Stimulated activated naive B cell treated with anti-CD40 and anti-IgM and Interleukin-4, amounts not matched to agents 10 μg/mL and 1 μg/mL and 100 μg/mL, for 72 hours (primary cell): ENCODE measurements at regions not wholly inside any gene's neighbourhood (a gene's known extent, or its start where the extent isn't known, plus 50 kb on each side); places are given as distances from the start of the nearest gene placed in this dataset.
A peak's percentile ranks its signal among the peaks of the same experiment; 100 is the strongest.

Experiments used
- ATAC-seq, 2 donors: fragments of 150-1000 bp; cut with Tn5 transposase; replicated peaks; 2 replicates each; pipeline ENCODE4 v1.10.0; 2021; ENCODE audit warnings: moderate library complexity in 1 of 2
- DNase-seq: peaks from one replicate; pipeline ENCODE4 v3.0.0; 2021
- H3K27ac Mint-ChIP-seq: one replicate; pipeline ENCODE4 v1.8.0; 2022; ENCODE audit warnings: mild to moderate bottlenecking, mixed read lengths
- H3K27me3 Mint-ChIP-seq, 2 donors: one replicate each; pipeline ENCODE4 v1.8.0; 2022; ENCODE audit warnings: mixed read lengths in 2 of 2
- H3K36me3 Mint-ChIP-seq, 2 donors: one replicate each; pipeline ENCODE4 v1.8.0; 2022; ENCODE audit warnings: mixed read lengths in 2 of 2, mild to moderate bottlenecking in 1 of 2
- H3K4me1 Mint-ChIP-seq, 2 donors: one replicate each; pipeline ENCODE4 v1.8.0; 2022; ENCODE audit warnings: mixed read lengths in 2 of 2, mild to moderate bottlenecking in 1 of 2
- H3K4me3 Mint-ChIP-seq, 2 donors: one replicate each; pipeline ENCODE4 v1.8.0; 2022; ENCODE audit warnings: mild to moderate bottlenecking in 2 of 2, mixed read lengths in 2 of 2, moderate library complexity in 1 of 2
- H3K9me3 Mint-ChIP-seq, 2 donors: one replicate each; pipeline ENCODE4 v1.8.0; 2022; ENCODE audit warnings: mixed read lengths in 2 of 2, mild to moderate bottlenecking in 1 of 2

- Mint-ChIP-seq H3K27ac (no peak overlapping the region), H3K27me3 (peaks cover 0 to 3% of the 10 kb centered on the region in 2 donors)
- no peak for ATAC-seq
Measured at GRCh38 chr2:191557841-191558240, 120.1 kb upstream of the NABP1 start.

DNA sequence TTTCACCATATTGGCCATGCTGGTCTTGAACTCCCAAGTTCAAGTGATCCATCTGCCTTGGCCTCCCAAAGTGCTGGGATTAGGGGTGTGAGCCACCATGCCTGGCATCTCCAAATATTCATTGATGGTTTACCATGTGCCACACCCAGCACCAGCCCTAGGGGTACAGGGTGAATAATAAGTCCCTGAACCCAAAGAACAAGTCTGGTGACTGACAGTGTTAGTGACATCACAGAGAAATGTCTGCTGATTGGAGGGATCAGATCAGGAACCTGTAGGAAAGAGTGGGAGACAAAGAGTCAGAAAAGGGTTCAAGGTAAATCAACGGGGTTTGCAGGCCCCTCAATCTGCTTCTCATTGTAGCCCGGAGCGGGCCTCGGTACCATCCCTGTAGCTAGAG, 118.4 kb upstream of the NABP1 start:
- H3K27ac Mint-ChIP-seq = no peak overlapping the region
- ATAC-seq (no peak), DNase-seq (no peak)
- H3K36me3 Mint-ChIP-seq = no peaks in the 10 kb centered on the region
- H3K27me3 Mint-ChIP-seq = peaks cover 0 to 11% of the 10 kb centered on the region in 2 donors
- no peaks in the 10 kb centered on the region for H3K9me3 Mint-ChIP-seq
- peaks cover 2 to 5% of the 10 kb centered on the region in 2 donors for H3K4me1 Mint-ChIP-seq
- H3K4me3 Mint-ChIP-seq = no peak overlapping the region

More at GRCh38 chr2:191557841-191558240, 120.1 kb upstream of the NABP1 start:
- Mint-ChIP-seq H3K4me3 (no peak overlapping the region), H3K4me1 (peaks cover 2 to 5% of the 10 kb centered on the region in 2 donors), H3K9me3 (no peaks in the 10 kb centered on the region), H3K36me3 (no peaks in the 10 kb centered on the region)
- DNase-seq = no peak

DNA sequence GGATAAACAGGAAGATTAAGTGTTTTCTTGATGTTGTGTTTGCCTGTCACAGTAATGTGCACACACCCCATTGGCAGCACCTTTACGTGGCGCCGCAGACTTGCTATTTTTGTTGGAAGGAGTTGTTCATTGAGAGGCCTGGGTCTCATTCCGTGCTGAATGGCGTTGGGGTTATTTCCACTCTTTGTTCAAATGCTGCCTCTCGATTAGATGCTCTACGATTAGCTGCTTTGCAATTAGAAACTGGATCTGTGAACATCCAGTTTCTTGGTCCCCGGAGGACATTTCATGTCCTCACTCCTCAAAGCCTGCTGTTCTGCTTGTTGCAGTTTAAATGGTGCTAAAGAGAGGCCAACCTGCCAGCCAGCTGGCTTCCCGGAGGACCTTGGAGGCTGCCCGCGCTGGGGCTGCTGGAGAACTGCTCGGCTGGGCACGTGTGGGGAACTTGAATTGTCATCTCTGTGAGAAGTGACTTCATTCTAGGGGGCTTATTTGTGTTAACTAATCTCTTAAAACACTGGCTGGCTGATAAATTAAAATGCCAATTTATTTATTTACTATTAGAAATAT, 117.4 kb upstream of the NABP1 start:
- no peaks in the 10 kb centered on the region for H3K36me3 Mint-ChIP-seq

DNA sequence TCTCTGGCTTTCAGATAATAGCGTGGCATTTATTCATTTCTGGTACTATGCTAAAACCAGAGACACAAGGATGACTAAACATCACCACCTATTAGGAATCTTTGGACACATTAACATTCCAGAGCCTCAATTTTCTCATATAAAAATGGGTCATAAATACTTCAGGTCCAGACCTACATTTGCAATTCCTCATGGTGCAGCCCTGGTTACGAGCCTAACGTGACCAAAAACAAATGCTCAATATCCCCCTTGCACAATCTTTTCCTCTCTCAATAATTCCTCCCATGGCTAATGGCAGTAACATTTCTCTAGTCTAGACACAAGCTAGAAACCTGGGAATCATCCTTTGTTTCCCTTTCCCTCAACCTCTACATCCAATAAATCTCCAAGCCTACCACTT, 112.8 kb upstream of the NABP1 start:
- H3K4me3 Mint-ChIP-seq = no peak overlapping the region
- no peak for DNase-seq
- peaks cover 7 to 14% of the 10 kb centered on the region in 2 donors for H3K4me1 Mint-ChIP-seq
- H3K36me3 Mint-ChIP-seq = no peaks in the 10 kb centered on the region
- no peak overlapping the region for H3K27ac Mint-ChIP-seq
- ATAC-seq = no peak
- H3K9me3 Mint-ChIP-seq = no peaks in the 10 kb centered on the region
- H3K27me3 Mint-ChIP-seq = peaks cover 5 to 14% of the 10 kb centered on the region in 2 donors

More for the DNA sequence above, 117.4 kb upstream of the NABP1 start:
- DNase-seq = no peak
- H3K4me1 Mint-ChIP-seq = peaks cover 3% of the 10 kb centered on the region in 2 donors
- H3K9me3 Mint-ChIP-seq = no peaks in the 10 kb centered on the region
- H3K27ac Mint-ChIP-seq = no peak overlapping the region
- ATAC-seq = no peak
- peaks cover 0 to 10% of the 10 kb centered on the region in 2 donors for H3K27me3 Mint-ChIP-seq
- H3K4me3 Mint-ChIP-seq = no peak overlapping the region

- no peak overlapping the region for H3K4me3 Mint-ChIP-seq
Measured at GRCh38 chr2:191565647-191566198, 112.2 kb upstream of the NABP1 start.

DNA sequence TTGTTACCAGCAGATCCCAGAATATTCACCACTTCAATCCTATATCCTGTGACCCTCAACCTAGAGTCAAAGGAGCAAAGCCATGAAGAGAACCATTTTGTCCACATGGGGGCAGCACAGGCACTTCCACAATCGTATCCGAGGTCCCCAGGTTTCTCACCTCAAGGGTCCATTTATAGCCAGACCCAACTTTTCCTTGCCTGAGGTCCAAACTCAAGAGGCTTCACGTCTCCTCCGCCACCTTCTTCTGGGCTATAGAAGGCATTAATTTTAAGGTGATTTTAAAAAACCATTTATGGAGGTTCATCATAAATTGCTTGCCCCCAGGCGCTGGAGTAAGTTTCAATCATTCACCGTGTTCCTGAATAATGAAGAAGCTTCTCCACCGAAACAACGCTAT, 111.6 kb upstream of the NABP1 start:
- H3K27ac Mint-ChIP-seq = no peak overlapping the region
- peaks cover 16 to 27% of the 10 kb centered on the region in 2 donors for H3K4me1 Mint-ChIP-seq
- H3K9me3 Mint-ChIP-seq = no peaks in the 10 kb centered on the region
- ATAC-seq (peak; percentile 79 to 82), DNase-seq (peak; percentile 50)
- H3K4me3 Mint-ChIP-seq = no peak overlapping the region
- H3K27me3 Mint-ChIP-seq = peaks cover 9 to 19% of the 10 kb centered on the region in 2 donors
- no peaks in the 10 kb centered on the region for H3K36me3 Mint-ChIP-seq

More at GRCh38 chr2:191565647-191566198, 112.2 kb upstream of the NABP1 start:
- Mint-ChIP-seq H3K9me3 (no peaks in the 10 kb centered on the region), H3K27me3 (peaks cover 9 to 19% of the 10 kb centered on the region in 2 donors), H3K4me1 (peaks cover 12 to 20% of the 10 kb centered on the region in 2 donors), H3K36me3 (no peaks in the 10 kb centered on the region), H3K27ac (no peak overlapping the region)
- DNase-seq (no peak), ATAC-seq (peak; percentile 79 to 90)

GRCh38 chr2:191567206-191567605, 110.7 kb upstream of the NABP1 start:
- Mint-ChIP-seq H3K27me3 (peaks cover 9 to 19% of the 10 kb centered on the region in 2 donors), H3K36me3 (no peaks in the 10 kb centered on the region), H3K27ac (no peak overlapping the region), H3K4me1 (peaks cover 19 to 34% of the 10 kb centered on the region in 2 donors), H3K4me3 (no peak overlapping the region), H3K9me3 (no peaks in the 10 kb centered on the region)
- DNase-seq (no peak), ATAC-seq (no peak)

- Mint-ChIP-seq H3K36me3 (no peaks in the 10 kb centered on the region), H3K9me3 (no peaks in the 10 kb centered on the region), H3K27ac (no peak overlapping the region), H3K4me1 (peaks cover 26 to 49% of the 10 kb centered on the region in 2 donors), H3K4me3 (no peak overlapping the region), H3K27me3 (peaks cover 9 to 13% of the 10 kb centered on the region in 2 donors)
- DNase-seq (no peak), ATAC-seq (no peak)
Measured at GRCh38 chr2:191569025-191569424, 108.9 kb upstream of the NABP1 start.

DNA sequence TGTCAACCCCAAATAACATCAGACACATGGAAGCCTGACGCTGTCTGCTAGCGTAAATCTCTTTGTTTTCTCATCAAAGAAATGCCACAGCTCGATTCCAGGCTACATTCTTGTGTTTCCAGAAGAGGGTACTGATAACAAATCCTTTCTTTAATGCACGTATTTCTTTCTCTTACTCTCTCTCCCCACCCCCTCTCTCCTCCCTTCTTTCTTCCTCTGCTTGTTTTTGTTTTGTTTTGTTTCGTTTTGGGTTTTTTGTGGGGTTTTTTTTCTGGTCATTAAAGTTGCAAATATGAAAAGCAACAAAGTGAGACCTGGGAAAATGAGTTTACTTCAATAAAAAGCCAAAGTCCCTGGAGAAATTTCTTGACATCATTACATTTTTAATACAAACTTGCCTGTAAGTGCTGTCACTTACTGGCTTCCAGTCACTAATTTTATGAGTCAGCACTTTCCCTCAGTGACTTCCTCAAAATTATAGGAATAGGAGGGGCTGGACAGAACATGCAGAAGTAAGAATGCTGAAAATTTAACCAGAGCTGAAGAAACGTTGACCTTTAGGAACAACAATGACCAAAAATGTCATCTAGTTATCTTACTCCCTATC, 106.7 kb upstream of the NABP1 start:
- no peaks in the 10 kb centered on the region for H3K9me3 Mint-ChIP-seq
- H3K36me3 Mint-ChIP-seq = no peaks in the 10 kb centered on the region
- peaks cover 20 to 39% of the 10 kb centered on the region in 2 donors for H3K4me1 Mint-ChIP-seq
- DNase-seq (no peak), ATAC-seq (peak; percentile 63 to 65)
- H3K4me3 Mint-ChIP-seq = peak overlapping the region; percentile 67 to 68
- H3K27ac Mint-ChIP-seq = peak overlapping the region; percentile 43
- peaks cover 8 to 9% of the 10 kb centered on the region in 2 donors for H3K27me3 Mint-ChIP-seq

DNA sequence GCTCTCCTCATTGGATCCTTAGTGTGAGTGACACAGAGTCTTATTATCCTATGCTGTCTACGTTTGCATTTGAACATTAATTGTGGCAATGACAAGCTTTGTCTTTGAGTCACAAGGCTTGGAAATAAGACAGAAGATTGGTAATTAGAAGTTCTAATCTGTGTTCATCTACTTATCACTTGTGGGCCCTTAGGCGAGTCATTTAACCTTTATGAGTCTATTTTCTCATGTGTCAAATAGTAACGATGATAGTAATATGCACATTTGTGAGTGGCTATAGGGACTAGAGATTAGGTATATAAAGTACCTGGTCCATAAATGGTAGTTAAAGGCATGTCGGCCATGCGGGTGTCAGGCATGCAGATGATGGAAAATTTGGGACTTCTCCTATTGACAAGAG, 105.6 kb upstream of the NABP1 start:
- no peak overlapping the region for H3K27ac Mint-ChIP-seq
- no peak overlapping the region for H3K4me3 Mint-ChIP-seq
- H3K27me3 Mint-ChIP-seq = peaks cover 8 to 9% of the 10 kb centered on the region in 2 donors
- H3K36me3 Mint-ChIP-seq = no peaks in the 10 kb centered on the region
- peaks cover 22 to 39% of the 10 kb centered on the region in 2 donors for H3K4me1 Mint-ChIP-seq
- ATAC-seq (peak in 1 of 2 donors; percentile 31), DNase-seq (no peak)
- no peaks in the 10 kb centered on the region for H3K9me3 Mint-ChIP-seq

DNA sequence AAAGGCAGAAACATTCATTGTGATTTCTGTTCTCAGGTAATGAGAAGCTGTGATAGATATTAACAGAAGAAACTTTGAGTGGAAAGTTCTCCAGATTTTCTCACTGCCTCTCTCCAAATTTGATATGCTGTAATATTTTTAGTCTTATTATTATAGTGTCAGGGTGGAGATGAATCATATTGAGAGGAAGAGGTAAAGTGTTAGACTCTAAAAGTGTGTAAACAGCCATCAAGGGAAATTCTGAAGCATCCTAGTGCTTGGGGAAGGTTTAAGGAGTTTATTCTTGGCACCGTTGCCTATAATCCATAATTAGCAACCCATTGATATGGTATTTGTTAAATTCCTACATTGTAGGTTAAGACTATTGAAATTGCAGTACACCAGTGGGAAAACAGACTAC, 104.7 kb upstream of the NABP1 start:
- H3K4me1 Mint-ChIP-seq = peaks cover 22 to 39% of the 10 kb centered on the region in 2 donors
- H3K36me3 Mint-ChIP-seq = no peaks in the 10 kb centered on the region
- H3K4me3 Mint-ChIP-seq = no peak overlapping the region
- no peak overlapping the region for H3K27ac Mint-ChIP-seq
- ATAC-seq (no peak), DNase-seq (no peak)
- peaks cover 8 to 9% of the 10 kb centered on the region in 2 donors for H3K27me3 Mint-ChIP-seq
- no peaks in the 10 kb centered on the region for H3K9me3 Mint-ChIP-seq

- no peak for DNase-seq
- H3K4me3 Mint-ChIP-seq = no peak overlapping the region
- ATAC-seq = no peak
- peaks cover 22 to 39% of the 10 kb centered on the region in 2 donors for H3K4me1 Mint-ChIP-seq
- no peaks in the 10 kb centered on the region for H3K9me3 Mint-ChIP-seq
- H3K27ac Mint-ChIP-seq = no peak overlapping the region
- H3K27me3 Mint-ChIP-seq = peaks cover 8 to 9% of the 10 kb centered on the region in 2 donors
- H3K36me3 Mint-ChIP-seq = no peaks in the 10 kb centered on the region
Measured at GRCh38 chr2:191574232-191574631, 103.7 kb upstream of the NABP1 start.

DNA sequence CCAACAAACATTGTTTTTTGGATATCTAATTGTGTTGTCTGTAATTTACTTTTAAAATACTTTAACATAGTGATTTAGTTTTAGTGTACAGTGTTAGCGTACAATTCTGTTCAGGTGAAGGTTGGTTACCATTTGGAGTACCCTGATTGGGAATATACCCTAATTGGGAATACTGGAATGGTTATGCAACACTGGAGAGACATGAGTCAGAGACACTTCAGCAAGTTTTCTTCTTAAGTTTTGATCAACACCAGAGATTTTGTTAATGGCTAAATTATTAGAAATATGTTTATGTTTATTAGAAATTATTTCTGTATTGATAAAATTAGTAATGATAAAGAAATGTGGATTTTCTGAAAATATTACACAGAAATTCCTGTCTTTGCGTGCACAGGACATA, 100.3 kb upstream of the NABP1 start:
- no peak for ATAC-seq
- H3K9me3 Mint-ChIP-seq = no peaks in the 10 kb centered on the region
- no peak overlapping the region for H3K27ac Mint-ChIP-seq
- DNase-seq = no peak
- no peak overlapping the region for H3K4me3 Mint-ChIP-seq
- H3K4me1 Mint-ChIP-seq = peaks cover 6 to 12% of the 10 kb centered on the region in 2 donors
- H3K27me3 Mint-ChIP-seq = no peaks in the 10 kb centered on the region
- no peaks in the 10 kb centered on the region for H3K36me3 Mint-ChIP-seq

DNA sequence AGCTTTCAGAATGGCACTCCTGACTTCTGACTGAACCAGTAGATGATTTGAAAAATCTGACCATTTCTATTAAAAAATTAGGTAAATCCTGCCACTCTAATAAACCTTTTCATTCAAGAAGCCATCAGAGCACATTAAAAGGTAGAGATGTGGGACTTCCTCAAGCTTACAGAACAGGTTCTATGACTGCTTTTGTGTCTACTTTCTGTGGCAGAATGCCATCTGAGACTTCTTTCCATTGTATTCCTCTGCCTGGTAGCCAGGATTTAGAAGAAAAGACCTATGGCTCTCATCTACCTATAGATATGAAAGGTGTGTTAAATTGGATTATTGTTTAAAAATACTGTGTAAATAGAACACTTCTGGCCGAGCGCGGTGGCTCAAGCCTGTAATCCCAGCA, 99.9 kb upstream of the NABP1 start:
- Mint-ChIP-seq H3K27me3 (no peaks in the 10 kb centered on the region), H3K36me3 (no peaks in the 10 kb centered on the region), H3K4me1 (peaks cover 4 to 7% of the 10 kb centered on the region in 2 donors), H3K9me3 (no peaks in the 10 kb centered on the region), H3K4me3 (no peak overlapping the region), H3K27ac (no peak overlapping the region)
- no peak for ATAC-seq
- no peak for DNase-seq

- H3K27me3 Mint-ChIP-seq = no peaks in the 10 kb centered on the region
- H3K9me3 Mint-ChIP-seq = no peaks in the 10 kb centered on the region
- H3K27ac Mint-ChIP-seq = no peak overlapping the region
- no peak for DNase-seq
- H3K4me3 Mint-ChIP-seq = no peak overlapping the region
- H3K4me1 Mint-ChIP-seq = peaks cover 0 to 2% of the 10 kb centered on the region in 2 donors
- no peak for ATAC-seq
- H3K36me3 Mint-ChIP-seq = no peaks in the 10 kb centered on the region
Measured at GRCh38 chr2:191580581-191580980, 97.4 kb upstream of the NABP1 start.
